Prostate gland (tissue), 2 donors: ENCODE measurements at regions not wholly inside any gene's neighbourhood (a gene's known extent, or its start where the extent isn't known, plus 50 kb on each side); places are given as distances from the start of the nearest gene placed in this dataset.

Source experiments
- DNase-seq: peaks from one replicate; pipeline ENCODE4 v3.0.0-alpha.2; 2019; ENCODE audit warnings: low spot score
- H3K27ac ChIP-seq, 2 donors: fragments of 200-600 bp; sonication (generic); 2 replicates each; pipeline ENCODE4 v1.5.1; 2017 to 2019
- H3K27me3 ChIP-seq: fragments of 200-600 bp; sonication (generic); replicated peaks from 2 replicates; pipeline ENCODE4 v1.5.1; 2019; ENCODE audit not compliant: insufficient read depth
- H3K36me3 ChIP-seq, 2 donors: fragments of 200-600 bp; sonication (generic); 1 replicate in 1 of 2; 2 replicates in 1 of 2; pipeline versions ENCODE4 v1.5.1 to v1.8.1; 2017 to 2019
- H3K4me1 ChIP-seq: fragments of 200-600 bp; sonication (generic); replicated peaks from 2 replicates; pipeline ENCODE4 v1.5.1; 2019
- H3K4me3 ChIP-seq, 2 donors: fragments of 200-600 bp; sonication (generic); 2 replicates each; pipeline ENCODE4 v1.5.1; 2017 to 2019
- H3K9me3 ChIP-seq: fragments of 200-600 bp; sonication (generic); 2 replicates; pipeline ENCODE4 v1.5.1; 2017
- CTCF ChIP-seq, 4 experiments: fragments of 200-600 bp in 2 of 4; fragments of 450-650 bp in 2 of 4; sonication (generic) in 2 of 4; IDR thresholded peaks; 1 replicate in 3 of 4; 2 replicates in 1 of 4; pipeline ENCODE4 v1.5.1; 2016 to 2019; ENCODE audit warnings: antibody characterized with exemption in 4 of 4, mild to moderate bottlenecking in 2 of 4, moderate library complexity in 2 of 4
- POLR2A ChIP-seq: fragments of 450-650 bp; IDR thresholded peaks from one replicate; pipeline ENCODE4 v1.6.1; 2016; ENCODE audit warnings: antibody characterized with exemption, mild to moderate bottlenecking
- POLR2AphosphoS5 ChIP-seq: sonication (generic); formaldehyde crosslinking; IDR thresholded peaks from one replicate; pipeline ENCODE4 v1.6.1; 2017; ENCODE audit warnings: antibody characterized with exemption
- WGBS: methylation state at CpG from one replicate; pipeline ENCODE4 v1.1.5; 2018; 5-methylcytosine and 5-hydroxymethylcytosine counted together
- intact Hi-C: fragments of 100-400 bp; cut with DNase I; formaldehyde crosslinking; loops from one replicate; pipeline ENCODE4 v1.14.2; 2022

DNA sequence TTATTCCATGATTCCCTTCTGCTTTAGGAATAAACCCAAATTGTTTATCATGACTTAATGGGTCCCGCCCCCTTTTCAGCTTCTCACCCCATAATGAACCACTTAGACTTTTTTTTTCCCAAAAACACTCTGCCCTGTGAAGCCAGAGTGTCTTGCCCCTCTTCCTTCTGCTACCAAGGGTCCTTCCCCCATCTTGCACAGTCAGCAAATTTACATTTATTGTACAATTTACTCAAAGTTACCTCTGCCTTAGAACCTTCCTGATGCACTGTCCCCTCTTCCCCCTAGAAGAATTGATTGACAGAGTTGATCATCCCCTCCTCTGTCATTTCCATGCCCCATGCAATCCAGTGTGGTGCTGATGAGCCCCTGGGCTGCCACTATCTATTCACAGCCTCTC, 101.5 kb upstream of the PPP2R3A start:
- Histone ChIP-seq H3K4me3 (no peak overlapping the region), H3K4me1 (no peaks in the 10 kb centered on the region), H3K36me3 (no peaks in the 10 kb centered on the region), H3K9me3 (no peaks in the 10 kb centered on the region), H3K27ac (no peak overlapping the region), H3K27me3 (no peaks in the 10 kb centered on the region)
- intact Hi-C loops = no loop called here
- WGBS = 90% methylated on average over 1 of the region's 1 CpG
- TF ChIP-seq CTCF (IDR thresholded peaks at IDR 0.05) (no peak), POLR2AphosphoS5 (no peak), POLR2A (no peak)
- DNase-seq = no peak

DNA sequence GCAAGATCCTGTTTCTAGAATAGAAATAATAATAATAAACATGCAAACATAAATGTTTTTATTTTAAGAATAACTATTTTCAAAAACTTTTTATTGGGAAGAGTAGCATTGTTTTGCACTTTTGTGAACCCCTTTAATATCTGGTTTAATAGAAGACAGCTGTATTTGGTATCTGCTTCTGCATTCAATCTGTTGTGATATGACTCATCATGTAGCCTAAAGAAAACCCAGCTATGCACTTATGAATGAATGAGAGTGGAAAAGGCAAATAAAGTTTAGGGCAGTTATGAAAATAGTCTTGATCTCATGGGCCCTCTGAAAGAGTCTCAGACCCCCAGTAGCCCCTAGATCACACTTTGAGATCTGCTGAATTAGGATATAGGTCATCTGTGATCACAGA, 100.4 kb upstream of the PPP2R3A start:
- intact Hi-C loops = no loop called here
- no peaks in the 10 kb centered on the region for H3K36me3 ChIP-seq
- H3K4me1 ChIP-seq = no peaks in the 10 kb centered on the region
- H3K27ac ChIP-seq = no peak overlapping the region
- H3K27me3 ChIP-seq = no peaks in the 10 kb centered on the region
- no peaks in the 10 kb centered on the region for H3K9me3 ChIP-seq
- H3K4me3 ChIP-seq = no peak overlapping the region
- DNase-seq = no peak
- no peak for TF ChIP-seq CTCF (IDR thresholded peaks at IDR 0.05)
- TF ChIP-seq POLR2A = no peak
- no peak for TF ChIP-seq POLR2AphosphoS5

DNA sequence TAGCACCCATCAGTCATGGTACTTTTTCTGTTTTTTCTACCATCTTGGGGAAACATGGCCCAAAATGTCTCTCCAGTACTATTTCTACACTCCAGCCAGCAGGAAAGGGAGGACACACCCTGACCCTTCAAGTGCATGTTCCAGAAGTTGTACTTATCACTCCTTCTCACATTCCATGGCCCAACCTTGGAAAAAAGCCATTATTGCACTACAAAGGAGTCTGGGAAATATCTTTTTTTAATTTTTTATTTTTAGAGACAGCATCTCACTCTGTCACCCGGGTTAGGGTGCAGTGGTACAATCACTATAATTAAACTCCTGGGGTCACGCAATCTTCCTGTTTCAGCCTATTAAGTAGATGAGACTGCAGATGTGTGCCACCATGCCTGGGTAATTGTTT, 100.0 kb upstream of the PPP2R3A start:
- DNase-seq = no peak
- Histone ChIP-seq H3K36me3 (no peaks in the 10 kb centered on the region), H3K4me3 (no peak overlapping the region), H3K4me1 (no peaks in the 10 kb centered on the region), H3K27ac (no peak overlapping the region), H3K27me3 (no peaks in the 10 kb centered on the region), H3K9me3 (no peaks in the 10 kb centered on the region)
- intact Hi-C loops = no loop called here
- no peak for TF ChIP-seq POLR2AphosphoS5
- TF ChIP-seq POLR2A = no peak
- TF ChIP-seq CTCF (IDR thresholded peaks at IDR 0.05) = no peak
- WGBS = 85% methylated on average over 2 of the region's 2 CpGs

- H3K4me3 ChIP-seq = no peak overlapping the region
- H3K36me3 ChIP-seq = no peaks in the 10 kb centered on the region
- H3K27me3 ChIP-seq = no peaks in the 10 kb centered on the region
- no peaks in the 10 kb centered on the region for H3K4me1 ChIP-seq
- DNase-seq = no peak
- H3K9me3 ChIP-seq = no peaks in the 10 kb centered on the region
- WGBS = 89% methylated on average over 1 of the region's 1 CpG
- no peak for TF ChIP-seq POLR2A
- TF ChIP-seq POLR2AphosphoS5 = no peak
- no peak for TF ChIP-seq CTCF (IDR thresholded peaks at IDR 0.05)
- intact Hi-C loops = no loop called here
- H3K27ac ChIP-seq = no peak overlapping the region
Observed at GRCh38 chr3:135867911-135868310, 97.6 kb upstream of the PPP2R3A start.

- intact Hi-C loops = no loop called here
- TF ChIP-seq POLR2AphosphoS5 (no peak), POLR2A (no peak), CTCF (IDR thresholded peaks at IDR 0.05) (no peak)
- Histone ChIP-seq H3K4me3 (no peak overlapping the region), H3K4me1 (no peaks in the 10 kb centered on the region), H3K9me3 (no peaks in the 10 kb centered on the region), H3K27ac (no peak overlapping the region), H3K36me3 (no peaks in the 10 kb centered on the region), H3K27me3 (no peaks in the 10 kb centered on the region)
- WGBS = 88% methylated on average over 3 of the region's 3 CpGs
- no peak for DNase-seq
Observed at GRCh38 chr3:135868801-135869200, 96.7 kb upstream of the PPP2R3A start.
